ENCODE measurements at regions not wholly inside any gene's neighbourhood (a gene's known extent, or its start where the extent isn't known, plus 50 kb on each side); places are given as distances from the start of the nearest gene placed in this dataset.
A peak's percentile ranks its signal among the peaks of the same experiment; 100 is the strongest.

GRCh38 chrX:74160358-74160757 is 143.6 kb upstream of the ZCCHC13 start:
- Histone ChIP-seq H3K27ac (no peak overlapping the region), H3K9me3 (peaks cover 0 to 7% (median 0%) of the 10 kb centered on the region in 8 donors), H3K4me1 (no peaks in the 10 kb centered on the region), H3K27me3 (replicated peaks in 1 of 7) (no peaks in the 10 kb centered on the region), H3K36me3 (no peaks in the 10 kb centered on the region), H3K4me3 (no peak overlapping the region)
- DNase-seq, result no peak
- TF ChIP-seq CTCF (IDR thresholded peaks at IDR 0.05 in 8 of 11, conservative IDR thresholded peaks at IDR 0.05 in 3 of 11) (no peak), POLR2A (IDR thresholded peaks at IDR 0.05) (no peak), POLR2AphosphoS5 (IDR thresholded peaks at IDR 0.05) (no peak)
- intact Hi-C loops (cut with DNase I; ENCODE audit: low total_unique reads), result no loop called here
- WGBS, 5 donors, result 88 to 100% (median 93%) methylated on average over 1 of the region's 1 CpG

- H3K27ac ChIP-seq, result no peak overlapping the region
- DNase-seq, result no peak
- H3K4me1 ChIP-seq, result no peaks in the 10 kb centered on the region
- no peak overlapping the region for H3K4me3 ChIP-seq
- H3K9me3 ChIP-seq, result peaks cover 0 to 8% (median 0%) of the 10 kb centered on the region in 8 donors
- intact Hi-C loops (cut with DNase I; ENCODE audit: low total_unique reads), result no loop called here
- no peaks in the 10 kb centered on the region for H3K36me3 ChIP-seq
- TF ChIP-seq POLR2AphosphoS5 (IDR thresholded peaks at IDR 0.05) (no peak), CTCF (IDR thresholded peaks at IDR 0.05 in 8 of 11, conservative IDR thresholded peaks at IDR 0.05 in 3 of 11) (no peak), POLR2A (IDR thresholded peaks at IDR 0.05) (no peak)
- peaks cover 0 to 13% (median 0%) of the 10 kb centered on the region in 7 donors for H3K27me3 ChIP-seq (replicated peaks in 1 of 7)
Measured at GRCh38 chrX:74147439-74147838, 156.5 kb upstream of the ZCCHC13 start.

- Histone ChIP-seq H3K36me3 (no peaks in the 10 kb centered on the region), H3K27me3 (replicated peaks in 1 of 7) (no peaks in the 10 kb centered on the region), H3K9me3 (peaks cover 0 to 8% (median 0%) of the 10 kb centered on the region in 8 donors), H3K4me1 (no peaks in the 10 kb centered on the region), H3K27ac (no peak overlapping the region), H3K4me3 (no peak overlapping the region)
- no peak for DNase-seq
- TF ChIP-seq POLR2A (IDR thresholded peaks at IDR 0.05), result no peak
- no peak for TF ChIP-seq CTCF (IDR thresholded peaks at IDR 0.05 in 8 of 11, conservative IDR thresholded peaks at IDR 0.05 in 3 of 11)
- intact Hi-C loops (cut with DNase I; ENCODE audit: low total_unique reads), result no loop called here
Measured at GRCh38 chrX:74138943-74139342, 165.0 kb upstream of the ZCCHC13 start.

GRCh38 chrX:74133156-74133796 is 170.7 kb upstream of the ZCCHC13 start:
- no peak for DNase-seq
- 36 to 53% (median 40%) methylated on average over 5 of the region's 5 CpGs for WGBS, 5 donors
- intact Hi-C loops (cut with DNase I; ENCODE audit: low total_unique reads), result loop anchor here (5.0 kb wide), 1 partner anchor 276 kb away; no protein-coding TSS in a partner anchor
- Histone ChIP-seq H3K27me3 (replicated peaks in 1 of 7) (no peaks in the 10 kb centered on the region), H3K27ac (no peak overlapping the region), H3K4me3 (no peak overlapping the region), H3K4me1 (no peaks in the 10 kb centered on the region), H3K9me3 (no peaks in the 10 kb centered on the region), H3K36me3 (no peaks in the 10 kb centered on the region)
- no peak for TF ChIP-seq POLR2AphosphoS5 (IDR thresholded peaks at IDR 0.05)
- peak in 10 of 11 experiments; percentile 53 to 77 (median 62) for TF ChIP-seq CTCF (IDR thresholded peaks at IDR 0.05 in 8 of 11, conservative IDR thresholded peaks at IDR 0.05 in 3 of 11)
- TF ChIP-seq POLR2A (IDR thresholded peaks at IDR 0.05), result no peak
